HG02840 (cell line): ENCODE measurements at regions not wholly inside any gene's neighbourhood (a gene's known extent, or its start where the extent isn't known, plus 50 kb on each side); places are given as distances from the start of the nearest gene placed in this dataset.

ENCODE experiments used
- ATAC-seq: cut with Tn5 transposase; IDR thresholded peaks from one replicate; pipeline ENCODE4 v1.9.1; 2021; ENCODE audit warnings: mild to moderate bottlenecking, moderate library complexity, moderate number of reproducible peaks; ENCODE audit not compliant: unreplicated experiment, low FRiP score

- ATAC-seq, result no peak
These were observed 969.9 kb downstream of the KCNMA1 start for GRCh38 chr10:76667408-76668370.

GRCh38 chr10:76666891-76667290, 970.7 kb downstream of the KCNMA1 start:
- no peak for ATAC-seq

- no peak for ATAC-seq
These were observed 972.6 kb downstream of the KCNMA1 start for GRCh38 chr10:76665029-76665428.

GRCh38 chr10:76657337-76658012, 980.1 kb downstream of the KCNMA1 start:
- no peak for ATAC-seq

- ATAC-seq, result no peak
These were observed 986.5 kb downstream of the KCNMA1 start for GRCh38 chr10:76651154-76651553.

GRCh38 chr10:76649723-76650127, 987.9 kb downstream of the KCNMA1 start:
- ATAC-seq, result no peak

GRCh38 chr10:76649254-76649653, 988.4 kb downstream of the KCNMA1 start:
- no peak for ATAC-seq

GRCh38 chr10:76647301-76647700, 990.3 kb downstream of the KCNMA1 start:
- ATAC-seq, result no peak

- no peak for ATAC-seq
These were observed 992.3 kb downstream of the KCNMA1 start for GRCh38 chr10:76645341-76645740.

- no peak for ATAC-seq
These were observed 993.1 kb downstream of the KCNMA1 start for GRCh38 chr10:76644476-76644875.

GRCh38 chr10:76643511-76643911, 994.1 kb downstream of the KCNMA1 start:
- ATAC-seq, result no peak

GRCh38 chr10:76642358-76642757, 995.2 kb downstream of the KCNMA1 start:
- ATAC-seq, result no peak

- no peak for ATAC-seq
These were observed 996.4 kb downstream of the KCNMA1 start for GRCh38 chr10:76641215-76641614.

GRCh38 chr10:76640806-76641205, 996.8 kb downstream of the KCNMA1 start:
- no peak for ATAC-seq

GRCh38 chr10:76632767-76633051, 1004.9 kb downstream of the KCNMA1 start:
- ATAC-seq, result no peak

- ATAC-seq, result no peak
These were observed 1005.5 kb downstream of the KCNMA1 start for GRCh38 chr10:76631884-76632766.

- ATAC-seq, result no peak
These were observed 1006.5 kb downstream of the KCNMA1 start for GRCh38 chr10:76631036-76631670.

GRCh38 chr10:76628801-76629200, 1008.8 kb downstream of the KCNMA1 start:
- no peak for ATAC-seq

GRCh38 chr10:76626386-76626785, 1011.2 kb downstream of the KCNMA1 start:
- ATAC-seq, result no peak

- peak; percentile 70 for ATAC-seq
These were observed 1013.1 kb downstream of the KCNMA1 start for GRCh38 chr10:76624470-76624869.
